BJ (cell line): ENCODE measurements at regions not wholly inside any gene's neighbourhood (a gene's known extent, or its start where the extent isn't known, plus 50 kb on each side); places are given as distances from the start of the nearest gene placed in this dataset.

ENCODE experiments used
- CTCF ChIA-PET: fragments of 350-600 bp; formaldehyde crosslinking; extraction: SDS; loops from one replicate; lab custom pipeline; 2021; ENCODE audit warnings: antibody characterized with exemption, inconsistent platforms; lab: Yijun Ruan, JAX
- POLR2A ChIA-PET: fragments of 300-600 bp; sonication (Branson Sonifier 250); formaldehyde crosslinking; extraction: SDS; loops from one replicate; lab custom pipeline; 2021; ENCODE audit warnings: antibody characterized with exemption; lab: Charles Lee
- DNase-seq: peaks from one replicate; pipeline ENCODE4 v3.0.0-alpha.2; 2011; ENCODE audit warnings: low read depth
- H3K27me3 ChIP-seq: 2 replicates; pipeline ENCODE4 v1.6.0; 2011; ENCODE audit warnings: low read length; ENCODE audit not compliant: control insufficient read depth, insufficient read depth
- H3K36me3 ChIP-seq: 2 replicates; pipeline ENCODE4 v1.5.1; 2011; ENCODE audit warnings: low read length; ENCODE audit not compliant: control insufficient read depth, insufficient read depth
- H3K4me3 ChIP-seq: 2 replicates; pipeline ENCODE4 v1.5.1; 2011; ENCODE audit warnings: low read depth, mild to moderate bottlenecking, control low read depth, low read length
- CTCF ChIP-seq: IDR thresholded peaks from 2 replicates; pipeline ENCODE4 v1.5.1; 2011; ENCODE audit warnings: low read depth, mild to moderate bottlenecking, control low read depth, inconsistent platforms, low read length, moderate library complexity; ENCODE audit not compliant: insufficient read depth

- POLR2A ChIA-PET, result no interaction called here
- DNase-seq, result no peak
- H3K27me3 ChIP-seq, result no peaks in the 10 kb centered on the region
- CTCF ChIA-PET, result no interaction called here
- no peak overlapping the region for H3K4me3 ChIP-seq
- no peak for TF ChIP-seq CTCF
- H3K36me3 ChIP-seq, result no peaks in the 10 kb centered on the region
These were observed 228.0 kb upstream of the DEFB112 start for GRCh38 chr6:50277774-50278173.

GRCh38 chr6:50278663-50279062, 228.9 kb upstream of the DEFB112 start:
- no peak for DNase-seq

GRCh38 chr6:50285735-50286134, 236.0 kb upstream of the DEFB112 start:
- ChIA-PET CTCF (no interaction called here), POLR2A (no interaction called here)
- Histone ChIP-seq H3K36me3 (no peaks in the 10 kb centered on the region), H3K4me3 (no peak overlapping the region), H3K27me3 (no peaks in the 10 kb centered on the region)
- DNase-seq, result no peak
- no peak for TF ChIP-seq CTCF

More at GRCh38 chr6:50278663-50279062, 228.9 kb upstream of the DEFB112 start:
- H3K36me3 ChIP-seq, result no peaks in the 10 kb centered on the region
- no peak overlapping the region for H3K4me3 ChIP-seq
- H3K27me3 ChIP-seq, result no peaks in the 10 kb centered on the region
- ChIA-PET POLR2A (no interaction called here), CTCF (no interaction called here)
- TF ChIP-seq CTCF, result no peak

- DNase-seq, result no peak
- ChIA-PET CTCF (no interaction called here), POLR2A (no interaction called here)
- Histone ChIP-seq H3K4me3 (no peak overlapping the region), H3K27me3 (no peaks in the 10 kb centered on the region), H3K36me3 (no peaks in the 10 kb centered on the region)
- no peak for TF ChIP-seq CTCF
These were observed 238.5 kb upstream of the DEFB112 start for GRCh38 chr6:50288241-50288640.

- POLR2A ChIA-PET, result no interaction called here
- Histone ChIP-seq H3K36me3 (no peaks in the 10 kb centered on the region), H3K4me3 (no peak overlapping the region), H3K27me3 (no peaks in the 10 kb centered on the region)
- CTCF ChIA-PET, result no interaction called here
- no peak for TF ChIP-seq CTCF
- no peak for DNase-seq
These were observed 239.2 kb upstream of the DEFB112 start for GRCh38 chr6:50288881-50289280.
